Stimulated activated naive CD8-positive, alpha-beta T cell treated with anti-CD3 and anti-CD28 coated beads, Interleukin-15, Interleukin-2, amounts not matched to agents 100 U/mL and 50 U/mL, for 24 hours (primary cell): ENCODE measurements at regions not wholly inside any gene's neighbourhood (a gene's known extent, or its start where the extent isn't known, plus 50 kb on each side); places are given as distances from the start of the nearest gene placed in this dataset.

ENCODE experiments used
- ATAC-seq: fragments of 150-1000 bp; cut with Tn5 transposase; one replicate; pipeline ENCODE4 v1.10.0; 2021
- DNase-seq: peaks from one replicate; pipeline ENCODE4 v3.0.0; 2021

DNA sequence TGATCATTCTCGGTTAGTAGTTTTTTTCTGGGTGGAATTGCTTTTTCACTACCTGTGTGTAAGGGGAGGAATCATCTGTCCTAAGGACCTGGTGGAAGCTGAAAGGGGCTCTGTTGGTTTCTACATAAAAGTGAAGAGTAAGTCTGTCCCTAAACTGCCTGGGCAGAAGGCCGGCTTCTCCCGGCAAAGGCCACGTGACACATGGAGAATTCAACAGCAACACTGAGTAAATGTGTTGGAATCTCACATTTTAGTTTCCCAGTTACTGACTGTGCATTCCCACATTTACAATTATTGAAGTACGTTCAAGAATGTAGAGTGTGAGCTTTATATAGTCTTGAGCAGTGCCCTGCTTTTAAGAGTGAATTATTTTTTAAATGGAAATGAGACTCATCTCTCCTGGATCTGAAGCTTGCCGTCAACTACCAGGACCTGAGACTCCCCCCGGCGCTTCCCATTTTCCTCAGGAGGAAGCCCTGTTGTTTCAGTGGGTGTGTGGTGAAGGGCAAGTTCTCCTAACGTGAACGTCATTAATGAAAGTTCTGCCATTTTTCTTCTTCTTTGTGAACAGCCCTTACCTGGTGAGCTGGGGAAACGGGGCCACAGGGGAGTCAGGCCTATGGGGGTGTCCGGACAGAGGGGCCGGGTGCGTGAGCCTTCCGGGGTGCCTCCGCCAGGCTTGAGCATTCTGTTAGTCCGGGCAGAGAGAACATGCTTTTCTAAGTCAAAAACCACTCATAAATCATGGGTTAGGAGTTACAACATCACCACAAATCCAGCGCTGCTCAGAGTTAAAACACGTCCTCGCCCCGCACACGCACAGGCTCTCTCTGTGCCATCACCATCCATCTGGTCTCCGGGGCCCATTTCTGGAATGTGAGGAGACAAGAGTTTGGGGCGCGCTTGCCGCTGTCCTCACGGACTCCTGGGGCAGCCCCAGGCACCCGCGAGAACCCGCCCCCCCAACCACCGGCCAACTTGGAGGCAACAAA, 56.6 kb upstream of the SMOC2 start:
- DNase-seq (no peak), ATAC-seq (no peak)

DNA sequence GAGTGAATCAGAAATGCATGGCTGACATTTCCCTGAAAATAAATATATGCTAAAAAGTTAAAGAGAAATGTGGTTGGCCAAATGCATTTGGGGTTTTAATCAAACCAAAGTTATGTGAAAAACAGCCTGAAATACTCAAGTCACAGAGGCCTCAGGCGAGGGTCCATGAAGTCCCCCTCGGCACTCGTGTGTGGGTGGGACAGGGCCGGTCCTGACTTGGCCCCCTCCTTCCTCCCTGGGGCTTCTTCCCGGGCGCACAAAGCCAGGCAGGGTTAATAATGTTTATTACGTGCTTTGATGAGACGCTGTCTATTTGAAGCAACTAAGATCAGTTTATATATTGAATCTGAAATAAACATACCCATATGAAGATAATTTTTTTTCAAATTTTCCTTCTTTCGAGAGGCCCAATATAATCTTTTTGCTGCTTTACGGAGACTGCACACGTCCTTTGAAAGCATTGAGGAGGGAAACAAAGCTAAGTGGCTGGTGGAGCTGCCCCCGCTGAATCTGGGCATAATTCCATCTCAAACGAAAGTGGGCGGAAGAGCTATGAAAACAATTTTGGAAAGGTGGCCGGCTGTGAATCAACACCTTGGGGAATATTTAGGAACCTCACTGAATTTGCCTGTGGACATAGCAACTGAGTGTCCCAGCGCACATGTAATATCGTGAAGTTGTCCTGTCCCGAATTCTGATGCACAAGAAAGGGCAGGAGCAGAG, 55.8 kb upstream of the SMOC2 start:
- DNase-seq (no peak), ATAC-seq (no peak)

DNA sequence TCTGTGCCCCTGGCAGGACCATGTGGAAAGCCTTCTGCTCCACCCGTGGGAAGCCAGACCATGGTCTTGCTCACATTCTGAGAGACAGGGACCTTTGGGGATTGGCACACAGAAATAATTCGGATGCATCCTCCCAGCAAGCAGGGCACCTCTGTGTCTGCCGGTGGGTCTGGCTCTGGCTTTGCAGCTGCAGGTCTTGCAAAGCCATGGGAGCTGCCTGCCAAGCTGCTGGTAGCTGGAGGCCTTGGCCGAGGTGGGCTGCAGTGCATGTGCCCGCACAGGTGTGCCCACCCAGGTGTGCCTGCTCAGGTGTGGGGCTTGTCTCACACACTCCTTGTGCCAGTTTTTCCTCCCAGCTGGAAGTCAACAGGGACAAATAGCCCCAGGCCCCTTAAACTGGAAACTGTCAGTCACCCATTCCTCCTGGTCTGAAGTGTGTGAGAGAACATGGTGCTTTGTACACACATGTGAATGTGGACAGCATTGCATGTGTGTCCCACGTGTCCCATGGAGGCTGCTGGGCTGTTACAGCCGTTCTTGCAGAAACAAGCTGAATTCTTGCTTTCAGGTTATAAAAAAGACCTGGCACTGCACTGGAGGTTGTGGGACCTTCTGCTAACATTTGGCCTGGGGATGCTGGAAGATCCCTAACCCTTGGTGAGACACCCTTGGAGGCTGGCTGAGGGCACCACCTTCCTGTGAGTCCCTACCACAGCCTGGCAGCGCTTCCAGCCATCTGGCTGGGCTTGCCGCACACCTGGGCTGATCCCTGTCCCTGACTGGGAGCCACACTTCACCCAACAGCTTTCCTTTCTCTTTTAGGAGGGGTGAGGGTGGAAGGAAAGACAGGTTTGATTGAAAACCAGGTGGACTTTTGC, 54.9 kb upstream of the SMOC2 start:
- DNase-seq: no peak
- no peak for ATAC-seq

DNA sequence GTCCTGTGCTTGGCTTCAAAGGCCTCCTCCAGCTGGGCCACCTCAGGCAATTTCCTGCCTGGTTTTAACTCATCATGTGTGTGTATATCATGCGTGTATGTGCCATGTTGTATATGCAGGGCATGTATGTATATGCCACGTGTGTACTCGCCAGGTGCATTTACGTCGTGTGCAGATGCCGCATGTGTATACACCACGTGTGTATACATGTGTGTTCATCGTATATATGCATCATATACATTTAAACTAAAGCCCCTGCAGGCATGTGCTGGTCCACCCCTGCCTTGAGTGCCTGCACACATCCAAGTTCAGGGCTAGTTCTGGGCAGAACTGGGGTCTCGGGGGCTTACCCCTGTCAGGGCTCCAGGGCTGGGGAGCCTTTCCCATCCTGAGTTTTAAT, 54.0 kb upstream of the SMOC2 start:
- ATAC-seq: no peak
- DNase-seq: no peak

DNA sequence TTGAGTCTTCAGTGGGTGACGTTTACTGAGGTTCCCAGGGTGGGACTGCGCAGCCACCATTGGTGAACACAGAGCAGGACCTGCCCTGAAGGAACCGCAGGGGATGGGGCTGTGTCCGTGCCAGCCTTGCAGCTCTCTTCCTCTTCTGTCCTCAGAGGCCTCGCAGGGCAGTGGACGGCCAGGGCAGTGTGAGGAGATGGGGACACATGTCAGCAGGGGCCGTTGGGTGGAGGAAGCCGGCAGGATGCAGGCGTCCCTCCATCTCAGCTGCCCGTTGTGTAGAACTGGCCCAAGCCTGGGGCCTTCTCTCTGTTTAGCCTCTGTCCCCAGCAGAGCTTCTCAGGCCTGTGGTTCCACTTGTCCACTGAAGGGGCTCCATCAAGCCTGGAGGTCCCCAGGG, 53.6 kb upstream of the SMOC2 start:
- ATAC-seq (no peak), DNase-seq (no peak)

DNA sequence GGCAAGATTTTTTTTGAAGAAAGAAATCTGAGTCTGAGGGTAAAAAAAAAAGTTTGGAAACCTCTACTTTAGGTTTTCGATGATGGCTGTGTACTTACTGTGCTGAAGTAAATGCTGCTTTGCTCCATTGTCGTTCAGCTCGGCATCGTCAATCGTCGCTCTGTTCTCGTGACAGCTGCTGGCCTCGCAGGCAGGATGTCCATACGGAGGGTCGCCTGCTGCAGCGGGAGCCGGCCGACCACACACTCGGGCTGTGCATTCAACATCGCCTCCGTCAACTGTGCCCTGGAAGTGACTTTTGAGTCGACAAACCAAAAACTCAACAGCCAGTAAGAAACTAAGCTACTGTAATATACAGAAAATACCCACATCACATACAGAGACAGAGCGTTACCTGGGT, 53.1 kb upstream of the SMOC2 start:
- no peak for DNase-seq
- no peak for ATAC-seq

DNA sequence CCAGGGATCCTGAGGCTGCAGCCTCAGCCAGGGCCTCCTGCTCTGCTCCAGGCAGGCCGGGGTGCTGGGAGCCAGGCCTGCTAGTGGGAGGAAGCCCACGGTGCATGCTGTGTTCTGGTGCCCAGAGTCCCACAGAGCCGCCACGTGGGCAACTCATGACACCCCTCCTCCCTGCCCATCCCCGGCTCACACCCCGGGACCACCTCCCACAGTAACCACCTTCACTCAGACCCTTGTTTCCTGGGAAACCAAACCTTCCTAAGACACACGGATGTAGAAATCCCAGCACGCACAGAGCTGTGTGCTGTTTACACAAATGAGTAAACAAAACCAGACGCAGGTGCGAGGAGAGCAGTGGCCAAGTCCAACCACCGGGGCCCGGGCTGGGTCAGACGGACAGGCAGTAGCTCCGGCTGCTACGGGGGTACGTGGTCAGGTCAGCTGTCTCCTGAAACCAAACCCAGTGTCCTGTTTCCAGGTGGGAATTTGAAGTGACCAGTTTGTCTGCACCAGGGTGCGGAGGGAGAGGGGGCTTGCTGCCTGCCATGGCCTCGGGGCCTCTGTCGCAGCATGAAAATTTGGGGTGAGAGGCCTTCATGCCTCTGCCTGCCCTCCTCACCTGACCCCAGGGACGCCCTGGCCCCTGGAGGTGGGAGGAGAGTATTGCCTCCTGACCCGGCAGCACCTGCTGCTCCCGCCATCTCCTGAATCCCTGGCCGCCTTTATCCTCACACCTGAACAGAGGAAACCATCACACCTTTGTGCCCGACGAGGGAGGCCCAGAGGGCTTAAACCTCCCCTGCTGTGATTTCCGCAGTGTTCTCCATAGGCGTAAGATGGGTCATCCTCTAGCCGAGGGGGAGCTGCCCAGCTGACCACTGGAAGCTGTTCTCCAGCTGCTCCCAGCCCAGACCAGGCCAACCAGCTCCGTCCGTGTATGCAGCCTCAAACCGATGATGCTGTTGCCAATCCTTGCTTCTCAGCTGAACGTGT, 52.0 kb upstream of the SMOC2 start:
- DNase-seq (no peak), ATAC-seq (no peak)

DNA sequence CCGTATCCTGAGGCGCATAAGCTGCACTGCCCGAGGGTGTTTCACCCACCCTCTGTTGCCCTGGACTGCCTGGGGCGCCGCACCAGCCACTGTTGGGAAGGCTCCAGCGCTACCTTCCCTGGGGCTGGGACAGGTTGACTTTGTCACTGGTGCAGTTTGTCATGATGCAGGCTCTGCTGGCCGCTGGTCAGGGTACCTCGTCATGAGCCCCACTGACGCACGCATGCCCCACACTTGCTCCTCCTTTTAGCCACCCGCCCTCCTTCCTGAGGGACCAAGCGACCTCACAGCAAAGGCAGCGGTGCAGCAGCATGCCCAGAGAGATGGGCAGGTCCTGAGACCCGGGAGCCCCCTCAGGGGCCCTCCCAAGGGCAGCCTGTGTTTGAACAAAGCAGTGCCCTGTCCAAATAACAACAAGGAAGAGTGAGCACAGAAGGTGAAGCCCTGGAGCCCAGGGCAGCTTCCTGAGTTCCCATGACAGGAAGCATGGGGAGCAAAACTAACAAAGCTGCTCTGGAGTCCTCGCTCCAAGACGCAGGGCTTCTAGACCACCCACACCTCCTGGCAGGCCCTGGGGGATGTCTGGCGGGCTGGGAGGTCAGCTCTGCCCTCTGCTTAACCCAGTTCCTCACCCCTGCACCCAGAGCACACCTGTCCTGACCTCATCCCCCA, 50.1 kb upstream of the SMOC2 start:
- no peak for DNase-seq
- no peak for ATAC-seq
